PC-3 (cell line): ENCODE measurements at regions not wholly inside any gene's neighbourhood (a gene's known extent, or its start where the extent isn't known, plus 50 kb on each side); places are given as distances from the start of the nearest gene placed in this dataset.

ENCODE experiments used
- ATAC-seq: fragments of 200-7000 bp; cut with Tn5 transposase; 2 replicates; pipeline ENCODE4 v1.9.1; 2020; ENCODE audit warnings: mild to moderate bottlenecking, moderate library complexity
- BruUV-seq: library from RNA; stranded (reverse); fragments of 400-500 nt; replicated peaks from 2 replicates; lab custom pipeline; 2021; lab: Mats Ljungman, UMichigan
- CTCF ChIA-PET: fragments of 300-600 bp; sonication (Branson Sonifier 250); formaldehyde crosslinking; loops from one replicate; lab custom pipeline; 2022; ENCODE audit warnings: antibody characterized with exemption; lab: Charles Lee
- POLR2A ChIA-PET: fragments of 300-600 bp; sonication (Branson Sonifier 250); formaldehyde crosslinking; loops from one replicate; lab custom pipeline; 2022; ENCODE audit warnings: antibody characterized with exemption; ENCODE audit not compliant: unreplicated experiment; lab: Charles Lee
- DNase-seq: peaks from one replicate; pipeline ENCODE4 v3.0.0-alpha.2; 2015
- H2AFZ ChIP-seq: fragments of 300-600 bp; sonication (generic); 2 replicates; pipeline ENCODE4 v1.6.0; 2016; ENCODE audit warnings: antibody characterized with exemption, low read length
- H3F3A ChIP-seq: fragments of 300-600 bp; sonication (generic); one replicate; pipeline ENCODE4 v1.6.0; 2017; ENCODE audit warnings: antibody characterized with exemption, low read length, control low read depth, mild to moderate bottlenecking; ENCODE audit not compliant: unreplicated experiment
- H3K27ac ChIP-seq: fragments of 300-600 bp; sonication (generic); 2 replicates; pipeline ENCODE4 v1.5.1; 2016; ENCODE audit warnings: mild to moderate bottlenecking, low read length
- H3K27me3 ChIP-seq: fragments of 300-600 bp; sonication (generic); 2 replicates; pipeline ENCODE4 v1.6.1; 2016; ENCODE audit warnings: low read length, mixed read lengths
- H3K36me3 ChIP-seq: fragments of 300-600 bp; sonication (generic); 2 replicates; pipeline ENCODE4 v1.6.1; 2016; ENCODE audit warnings: low read depth, mixed run types, low read length, mixed read lengths
- H3K4me1 ChIP-seq: fragments of 300-600 bp; sonication (generic); 2 replicates; pipeline ENCODE4 v1.5.1; 2016; ENCODE audit warnings: low read length; ENCODE audit not compliant: insufficient read depth
- H3K4me2 ChIP-seq: fragments of 300-600 bp; sonication (generic); 2 replicates; pipeline ENCODE4 v1.6.0; 2016; ENCODE audit warnings: low read length
- H3K4me3 ChIP-seq: fragments of 300-600 bp; sonication (generic); 2 replicates; pipeline ENCODE4 v1.5.1; 2016; ENCODE audit warnings: mild to moderate bottlenecking, low read length, mixed read lengths
- H3K79me2 ChIP-seq: fragments of 300-600 bp; sonication (generic); 2 replicates; pipeline ENCODE4 v1.6.1; 2017; ENCODE audit warnings: low read length, mixed read lengths
- H3K9ac ChIP-seq: fragments of 300-600 bp; sonication (generic); 2 replicates; pipeline ENCODE4 v1.6.0; 2016; ENCODE audit warnings: mild to moderate bottlenecking, low read length
- H3K9me2 ChIP-seq: fragments of 300-600 bp; sonication (generic); replicated peaks from 2 replicates; pipeline ENCODE4 v1.6.1; 2016; ENCODE audit warnings: mixed run types, low read length, mixed read lengths
- H3K9me3 ChIP-seq: fragments of 300-600 bp; sonication (generic); 2 replicates; pipeline ENCODE4 v1.6.1; 2016; ENCODE audit warnings: low read length, mixed read lengths
- H4K20me1 ChIP-seq: fragments of 300-600 bp; sonication (generic); 2 replicates; pipeline ENCODE4 v1.6.1; 2016; ENCODE audit warnings: low read length, mixed read lengths
- EZH2 ChIP-seq: fragments of 300-600 bp; sonication (generic); IDR thresholded peaks from one replicate; pipeline ENCODE4 v1.6.1; 2017; ENCODE audit warnings: antibody characterized with exemption, mild to moderate bottlenecking, low read length; ENCODE audit not compliant: unreplicated experiment
- EZH2phosphoT487 ChIP-seq: fragments of 300-600 bp; sonication (generic); IDR thresholded peaks from 2 replicates; pipeline ENCODE4 v1.6.1; 2018; ENCODE audit warnings: mild to moderate bottlenecking, antibody characterized with exemption, low read length, borderline replicate concordance
- intact Hi-C: fragments of 100-400 bp; cut with micrococcal nuclease; formaldehyde crosslinking; loops from 2 replicates; pipeline ENCODE4 v1.9.0; 2023
- TF ChIP-seq, protein P1 (sequence below): fragments of 300-600 bp; sonication (generic); conservative IDR thresholded peaks from 2 replicates; pipeline ENCODE4 v1.5.1; 2017; ENCODE audit warnings: antibody characterized with exemption, low read depth, mild to moderate bottlenecking, low read length

DNA sequence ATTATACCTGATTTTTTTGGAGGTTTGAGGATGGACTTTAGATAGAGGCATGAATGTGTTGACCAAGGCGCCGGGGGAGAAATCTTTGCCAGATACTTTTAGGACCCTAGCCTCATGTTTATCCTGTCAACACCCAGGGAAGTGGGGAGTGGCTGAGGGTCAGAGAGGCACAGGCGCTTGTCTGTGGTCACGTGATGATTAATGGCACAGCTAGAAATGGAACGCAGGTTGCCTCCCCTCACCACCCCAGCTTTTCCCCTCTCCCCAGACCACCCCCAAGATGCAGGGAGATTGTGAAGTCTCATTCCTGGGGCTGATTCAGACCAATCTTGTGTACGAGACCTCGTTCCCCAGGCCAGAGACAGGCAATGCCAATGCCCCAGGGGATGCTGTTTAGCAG is 218.4 kb upstream of the LINGO1 start:
- H3K79me2 ChIP-seq = no peaks in the 10 kb centered on the region
- TF ChIP-seq EZH2phosphoT487 (no peak), EZH2 (no peak)
- TF ChIP-seq, protein P1, sequence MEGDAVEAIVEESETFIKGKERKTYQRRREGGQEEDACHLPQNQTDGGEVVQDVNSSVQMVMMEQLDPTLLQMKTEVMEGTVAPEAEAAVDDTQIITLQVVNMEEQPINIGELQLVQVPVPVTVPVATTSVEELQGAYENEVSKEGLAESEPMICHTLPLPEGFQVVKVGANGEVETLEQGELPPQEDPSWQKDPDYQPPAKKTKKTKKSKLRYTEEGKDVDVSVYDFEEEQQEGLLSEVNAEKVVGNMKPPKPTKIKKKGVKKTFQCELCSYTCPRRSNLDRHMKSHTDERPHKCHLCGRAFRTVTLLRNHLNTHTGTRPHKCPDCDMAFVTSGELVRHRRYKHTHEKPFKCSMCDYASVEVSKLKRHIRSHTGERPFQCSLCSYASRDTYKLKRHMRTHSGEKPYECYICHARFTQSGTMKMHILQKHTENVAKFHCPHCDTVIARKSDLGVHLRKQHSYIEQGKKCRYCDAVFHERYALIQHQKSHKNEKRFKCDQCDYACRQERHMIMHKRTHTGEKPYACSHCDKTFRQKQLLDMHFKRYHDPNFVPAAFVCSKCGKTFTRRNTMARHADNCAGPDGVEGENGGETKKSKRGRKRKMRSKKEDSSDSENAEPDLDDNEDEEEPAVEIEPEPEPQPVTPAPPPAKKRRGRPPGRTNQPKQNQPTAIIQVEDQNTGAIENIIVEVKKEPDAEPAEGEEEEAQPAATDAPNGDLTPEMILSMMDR = no peak
- no peak overlapping the region for H3K27ac ChIP-seq
- H3F3A ChIP-seq = no peaks in the 10 kb centered on the region
- H3K4me3 ChIP-seq = no peak overlapping the region
- intact Hi-C loops = no loop called here
- peaks cover 84% of the 10 kb centered on the region for H3K27me3 ChIP-seq
- no TSS peak for BruUV-seq
- no peaks in the 10 kb centered on the region for H4K20me1 ChIP-seq
- no peak overlapping the region for H3K4me2 ChIP-seq
- no peak for DNase-seq
- ChIA-PET POLR2A (no interaction called here), CTCF (no interaction called here)
- no peaks in the 10 kb centered on the region for H3K36me3 ChIP-seq
- no peaks in the 10 kb centered on the region for H3K4me1 ChIP-seq
- no peak for ATAC-seq
- H2AFZ ChIP-seq = no peak overlapping the region
- H3K9me2 ChIP-seq = no peaks in the 10 kb centered on the region
- no peak overlapping the region for H3K9ac ChIP-seq
- H3K9me3 ChIP-seq = no peaks in the 10 kb centered on the region

DNA sequence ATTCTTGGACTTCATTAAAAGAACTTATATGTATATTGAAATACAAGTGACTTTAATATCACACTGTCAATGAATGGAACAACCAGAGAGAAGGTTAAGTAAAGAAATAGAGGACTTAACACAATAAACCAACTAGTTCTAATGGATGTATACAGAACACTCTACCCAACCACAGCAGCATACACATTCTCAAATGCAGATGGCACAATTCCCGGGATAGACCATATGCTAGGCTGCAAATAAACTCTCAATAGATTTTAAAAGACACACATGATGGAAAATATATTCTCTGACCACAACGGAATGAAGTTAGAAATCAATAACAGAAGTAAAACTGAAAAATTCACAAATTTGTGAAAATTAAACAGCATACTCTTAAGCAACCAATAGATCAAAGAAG is 214.3 kb upstream of the LINGO1 start:
- ChIA-PET POLR2A (interaction anchor here (0.6 kb wide), 1 partner anchor 28 kb away, joined by 3 read pairs; no protein-coding TSS in a partner anchor), CTCF (no interaction called here)
- Histone ChIP-seq H3K79me2 (no peaks in the 10 kb centered on the region), H3K4me3 (no peak overlapping the region), H3K9me3 (no peaks in the 10 kb centered on the region), H3K36me3 (no peaks in the 10 kb centered on the region), H2AFZ (no peak overlapping the region), H4K20me1 (no peaks in the 10 kb centered on the region), H3K4me2 (no peak overlapping the region), H3F3A (no peaks in the 10 kb centered on the region), H3K27me3 (peaks cover 44% of the 10 kb centered on the region), H3K9me2 (no peaks in the 10 kb centered on the region), H3K9ac (no peak overlapping the region), H3K4me1 (0 out of 2 replicates have a peak, but pooled peaks cover 1% of the 10 kb centered on the region), H3K27ac (no peak overlapping the region)
- intact Hi-C loops = no loop called here
- DNase-seq (no peak), ATAC-seq (no peak)
- TF ChIP-seq, protein P1 = no peak
- no peak for TF ChIP-seq EZH2phosphoT487
- BruUV-seq = no TSS peak

DNA sequence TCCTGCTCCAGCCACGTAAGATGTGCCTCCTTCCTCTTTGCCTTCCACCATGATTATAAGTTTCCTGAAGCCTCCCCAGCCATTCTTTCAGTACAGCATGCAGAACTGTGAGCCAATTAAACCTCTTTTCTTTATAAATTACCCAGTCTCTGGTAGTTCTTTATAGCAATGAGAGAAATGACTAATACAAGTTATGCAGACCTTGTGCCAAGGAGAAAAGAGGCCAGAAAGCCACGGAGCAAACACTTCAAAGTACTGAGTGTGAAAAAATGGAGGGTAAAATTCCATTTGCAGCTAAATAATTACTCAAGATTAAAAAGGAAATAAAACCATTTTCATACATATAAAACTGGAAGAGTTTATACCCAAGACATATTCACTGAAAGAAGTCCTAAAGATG is 213.6 kb upstream of the LINGO1 start:
- Histone ChIP-seq H3K9me2 (no peaks in the 10 kb centered on the region), H3K4me3 (no peak overlapping the region), H3F3A (no peaks in the 10 kb centered on the region), H4K20me1 (no peaks in the 10 kb centered on the region), H3K9me3 (no peaks in the 10 kb centered on the region), H3K36me3 (no peaks in the 10 kb centered on the region), H3K27me3 (peaks cover 39% of the 10 kb centered on the region), H3K9ac (no peak overlapping the region), H2AFZ (no peak overlapping the region), H3K27ac (no peak overlapping the region), H3K4me1 (peaks cover 7% of the 10 kb centered on the region), H3K79me2 (no peaks in the 10 kb centered on the region), H3K4me2 (no peak overlapping the region)
- no TSS peak for BruUV-seq
- ATAC-seq (no peak), DNase-seq (no peak)
- CTCF ChIA-PET = no interaction called here
- POLR2A ChIA-PET = interaction anchor here (0.6 kb wide), 1 partner anchor 29 kb away, joined by 3 read pairs; no protein-coding TSS in a partner anchor
- intact Hi-C loops = no loop called here
- no peak for TF ChIP-seq EZH2
- no peak for TF ChIP-seq EZH2phosphoT487
- TF ChIP-seq, protein P1 = no peak
